GM23338 (cell line): ENCODE measurements at regions not wholly inside any gene's neighbourhood (a gene's known extent, or its start where the extent isn't known, plus 50 kb on each side); places are given as distances from the start of the nearest gene placed in this dataset.
"Not testable (repeated sequence)": the region's sequence is repeated elsewhere in the genome, so short reads cannot be mapped to it uniquely, and the experiment has no call there.

ENCODE experiments used
- ATAC-seq: fragments of 200-7000 bp; cut with Tn5 transposase; 3 replicates; pipeline ENCODE4 v1.9.1; 2020
- DNase-seq: peaks from one replicate; pipeline ENCODE4 v3.0.0-alpha.2; 2015; ENCODE audit warnings: low spot score
- H2AFZ ChIP-seq: fragments of 200-600 bp; sonication (generic); 2 replicates; pipeline ENCODE4 v1.8.0; 2016; ENCODE audit warnings: antibody characterized with exemption, mild to moderate bottlenecking, moderate library complexity
- H3F3A ChIP-seq: fragments of 200-600 bp; sonication (generic); replicated peaks from 2 replicates; pipeline ENCODE4 v1.8.0; 2017; ENCODE audit warnings: antibody characterized with exemption, mixed run types, low read depth
- H3K27ac ChIP-seq: fragments of 200-600 bp; sonication (generic); 2 replicates; pipeline ENCODE4 v1.6.1; 2016; ENCODE audit warnings: low read depth
- H3K27me3 ChIP-seq: fragments of 200-600 bp; sonication (generic); 2 replicates; pipeline ENCODE4 v1.8.0; 2016; ENCODE audit warnings: mild to moderate bottlenecking, mixed run types, moderate library complexity; ENCODE audit not compliant: insufficient read depth
- H3K36me3 ChIP-seq: fragments of 200-600 bp; sonication (generic); 2 replicates; pipeline ENCODE4 v1.8.0; 2016; ENCODE audit warnings: mild to moderate bottlenecking; ENCODE audit not compliant: insufficient read depth
- H3K4me1 ChIP-seq: fragments of 200-600 bp; sonication (generic); 2 replicates; pipeline ENCODE4 v1.8.0; 2016; ENCODE audit warnings: mild to moderate bottlenecking, moderate library complexity; ENCODE audit not compliant: insufficient read depth
- H3K4me2 ChIP-seq: fragments of 200-600 bp; sonication (generic); 2 replicates; pipeline ENCODE4 v1.7.1; 2017; ENCODE audit warnings: mixed run types
- H3K4me3 ChIP-seq: fragments of 200-600 bp; sonication (generic); 2 replicates; pipeline ENCODE4 v1.6.1; 2016; ENCODE audit warnings: mixed run types
- H3K79me2 ChIP-seq: fragments of 200-600 bp; sonication (generic); replicated peaks from 2 replicates; pipeline ENCODE4 v1.8.0; 2017; ENCODE audit warnings: mild to moderate bottlenecking; ENCODE audit not compliant: insufficient read depth
- H3K9me2 ChIP-seq: fragments of 200-600 bp; sonication (generic); 2 replicates; pipeline ENCODE4 v1.8.0; 2017; ENCODE audit not compliant: insufficient read depth
- H4K20me1 ChIP-seq: fragments of 200-600 bp; sonication (generic); replicated peaks from 2 replicates; pipeline ENCODE4 v1.8.0; 2017; ENCODE audit warnings: mild to moderate bottlenecking; ENCODE audit not compliant: insufficient read depth
- H3K27ac Mint-ChIP-seq: 2 replicates; pipeline ENCODE4 v1.8.0; 2020; ENCODE audit warnings: inconsistent platforms, mild to moderate bottlenecking, moderate library complexity, mixed read lengths
- H3K27me3 Mint-ChIP-seq: 3 replicates; pipeline ENCODE4 v1.8.0; 2022; ENCODE audit warnings: low read depth, mild to moderate bottlenecking, moderate library complexity, mixed read lengths, inconsistent platforms; ENCODE audit not compliant: insufficient read depth, poor library complexity
- H3K36me3 Mint-ChIP-seq: 3 replicates; pipeline ENCODE4 v1.8.0; 2021; ENCODE audit warnings: low read depth, mild to moderate bottlenecking, inconsistent platforms, moderate library complexity, mixed read lengths
- H3K4me1 Mint-ChIP-seq: 3 replicates; pipeline ENCODE4 v1.8.0; 2020; ENCODE audit warnings: mild to moderate bottlenecking, inconsistent platforms, mixed read lengths
- H3K4me3 Mint-ChIP-seq: 3 replicates; pipeline ENCODE4 v1.8.0; 2021; ENCODE audit warnings: moderate library complexity, mild to moderate bottlenecking, inconsistent platforms, mixed read lengths
- H3K9me3 Mint-ChIP-seq: 3 replicates; pipeline ENCODE4 v1.8.0; 2020; ENCODE audit warnings: moderate library complexity, mild to moderate bottlenecking, inconsistent platforms, mixed read lengths
- CREB1 ChIP-seq: fragments of 250-450 bp; sonication (Bioruptor Pico); IDR thresholded peaks from 2 replicates; pipeline ENCODE4 v1.5.0; 2020; ENCODE audit warnings: low read depth, mild to moderate bottlenecking, moderate library complexity
- STAT1 ChIP-seq: IDR thresholded peaks from one replicate; pipeline ENCODE4 v1.6.1; 2016; ENCODE audit warnings: antibody characterized with exemption; ENCODE audit not compliant: unreplicated experiment
- ZNF331 ChIP-seq: fragments of 250-450 bp; sonication (Bioruptor Pico); IDR thresholded peaks from 2 replicates; pipeline ENCODE4 v1.5.0; 2020; ENCODE audit warnings: low read depth, mild to moderate bottlenecking, moderate library complexity
- TF ChIP-seq, protein P1 (sequence below): IDR thresholded peaks from one replicate; pipeline ENCODE4 v1.6.1; 2018; ENCODE audit warnings: antibody characterized with exemption; ENCODE audit not compliant: unreplicated experiment

DNA sequence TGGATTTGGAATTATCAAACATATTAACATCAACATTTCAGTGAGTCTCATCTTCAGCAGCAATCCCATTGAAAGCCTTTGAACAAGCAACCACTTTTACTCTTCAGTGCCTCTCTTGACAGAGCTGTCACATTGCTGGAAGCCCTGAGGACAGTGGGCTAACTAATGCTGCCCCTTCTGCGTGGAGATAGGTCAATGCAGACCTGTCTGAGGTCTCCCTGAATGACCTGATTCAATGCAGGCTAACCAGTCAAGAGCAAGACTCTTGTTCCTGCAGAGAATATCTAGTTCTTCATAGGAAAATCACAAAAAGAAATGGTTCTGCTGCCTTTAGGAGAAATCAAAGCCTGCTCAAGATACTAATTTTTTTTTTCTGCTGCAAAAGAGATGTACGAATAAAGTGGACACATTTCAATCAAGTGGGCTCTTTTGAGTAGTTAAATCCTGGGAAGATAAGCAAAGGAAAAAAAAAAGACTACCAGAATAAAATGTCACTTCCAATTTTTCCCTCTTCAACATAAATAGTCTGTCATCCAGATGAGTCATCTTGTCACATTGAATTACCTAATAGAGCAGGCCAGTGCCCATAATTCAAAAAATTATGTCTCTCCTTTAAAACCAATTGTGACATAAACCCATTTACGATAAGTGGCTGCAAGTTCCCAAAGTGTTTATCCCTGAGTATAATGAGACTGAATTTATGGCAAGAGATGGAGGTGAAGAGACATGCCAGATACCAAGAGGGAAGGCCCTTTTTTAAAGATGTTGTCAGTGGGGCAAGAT is 1269.0 kb upstream of the DDX18 start:
- H3K36me3 Mint-ChIP-seq, result peaks cover 5% of the 10 kb centered on the region; the same call in 2 of the 3 replicates
- ATAC-seq (no peak), DNase-seq (no peak)
- TF ChIP-seq ZNF331 (CRISPR knock-in tag), result no peak
- H3K9me2 ChIP-seq, result no peaks in the 10 kb centered on the region
- no peaks in the 10 kb centered on the region for H3K27me3 Mint-ChIP-seq
- no peaks in the 10 kb centered on the region for H3F3A ChIP-seq
- no peak overlapping the region for H3K4me3 Mint-ChIP-seq
- no peaks in the 10 kb centered on the region for H3K27me3 ChIP-seq
- H3K9me3 Mint-ChIP-seq, result peaks cover 22% of the 10 kb centered on the region
- H3K79me2 ChIP-seq, result no peaks in the 10 kb centered on the region
- no peaks in the 10 kb centered on the region for H3K36me3 ChIP-seq
- H3K4me1 ChIP-seq, result no peaks in the 10 kb centered on the region
- no peak overlapping the region for H3K4me3 ChIP-seq
- no peaks in the 10 kb centered on the region for H4K20me1 ChIP-seq
- H3K4me1 Mint-ChIP-seq, result no peaks in the 10 kb centered on the region
- no peak overlapping the region for H2AFZ ChIP-seq
- H3K4me2 ChIP-seq, result no peak overlapping the region
- H3K27ac Mint-ChIP-seq, result no peak overlapping the region
- no peak overlapping the region for H3K27ac ChIP-seq

DNA sequence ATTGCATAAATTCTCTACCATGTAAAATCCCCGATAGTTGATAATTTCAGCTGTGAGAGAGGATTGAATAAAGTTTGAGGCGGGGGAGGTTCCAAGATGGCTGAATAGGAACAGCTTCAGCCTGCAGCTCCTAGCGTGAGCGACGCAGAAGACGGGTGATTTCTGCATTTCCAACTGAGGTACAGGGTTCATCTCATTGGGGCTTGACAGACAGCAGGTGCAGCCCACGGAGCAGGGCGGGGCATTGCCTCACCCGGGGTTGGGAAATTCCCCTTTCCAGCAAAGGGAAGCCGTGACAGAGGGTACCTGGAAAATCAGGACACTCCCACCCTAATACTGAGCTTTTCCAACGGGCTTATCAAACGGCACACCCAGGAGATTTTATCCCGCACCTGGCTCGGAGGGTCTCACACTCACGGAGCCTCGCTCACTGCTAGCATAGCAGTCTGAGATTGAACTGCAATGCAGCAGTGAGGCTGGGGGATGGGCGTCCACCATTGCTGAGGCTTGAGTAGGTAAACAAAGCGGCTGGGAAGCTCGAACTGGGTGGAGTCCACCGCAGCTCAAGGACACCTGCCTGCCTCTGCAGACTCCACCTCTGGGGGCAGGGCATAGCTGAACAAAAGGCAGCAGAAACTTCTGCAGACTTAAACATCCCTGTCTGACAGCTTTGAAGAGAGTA is 1261.6 kb upstream of the DDX18 start:
- H3K4me3 ChIP-seq, H3K27me3 ChIP-seq, H4K20me1 ChIP-seq, H3K27ac ChIP-seq, H3K79me2 ChIP-seq, H3K4me1 ChIP-seq, H2AFZ ChIP-seq, H3K27ac Mint-ChIP-seq, H3K4me1 Mint-ChIP-seq, H3F3A ChIP-seq, H3K36me3 Mint-ChIP-seq, H3K9me2 ChIP-seq, H3K4me3 Mint-ChIP-seq, H3K27me3 Mint-ChIP-seq, H3K4me2 ChIP-seq, H3K36me3 ChIP-seq, ATAC-seq: not testable (repeated sequence)
- peaks cover 12% of the 10 kb centered on the region; the same call in 2 of the 3 replicates for H3K9me3 Mint-ChIP-seq
- DNase-seq, result peak; percentile 4

DNA sequence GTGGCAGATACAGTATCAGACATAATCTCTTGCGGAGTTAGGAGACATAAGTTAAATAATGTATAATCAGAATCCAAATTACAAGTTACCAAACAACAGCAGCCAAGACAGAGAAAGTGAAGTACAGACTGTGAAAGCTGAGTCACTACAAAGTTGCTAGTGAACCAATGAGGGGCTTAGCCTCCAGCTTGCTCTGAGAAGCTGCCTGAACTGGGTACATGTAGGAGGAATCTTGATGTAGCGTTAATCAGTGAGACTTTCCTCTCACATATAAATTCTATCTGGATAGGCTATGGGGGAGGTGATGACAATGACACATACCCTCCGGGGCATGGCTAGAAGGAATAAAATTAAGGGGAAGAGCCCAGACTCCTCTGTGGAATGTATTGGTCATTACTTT is 1234.3 kb upstream of the DDX18 start:
- no peak overlapping the region for H3K4me3 Mint-ChIP-seq
- no peak overlapping the region for H3K27ac ChIP-seq
- H3K36me3 Mint-ChIP-seq, result no peaks in the 10 kb centered on the region

More for the DNA sequence above, 1234.3 kb upstream of the DDX18 start:
- Histone ChIP-seq H3K79me2 (no peaks in the 10 kb centered on the region), H3K27me3 (no peaks in the 10 kb centered on the region), H3K4me1 (no peaks in the 10 kb centered on the region), H3K4me2 (no peak overlapping the region), H3K4me3 (no peak overlapping the region), H3K9me2 (no peaks in the 10 kb centered on the region), H2AFZ (no peak overlapping the region), H4K20me1 (no peaks in the 10 kb centered on the region), H3F3A (no peaks in the 10 kb centered on the region), H3K36me3 (no peaks in the 10 kb centered on the region)
- Mint-ChIP-seq H3K4me1 (no peaks in the 10 kb centered on the region), H3K9me3 (peaks cover 3% of the 10 kb centered on the region; the same call in 1 of the 3 replicates), H3K27me3 (no peaks in the 10 kb centered on the region), H3K27ac (no peak overlapping the region)
- no peak for ATAC-seq
- no peak for DNase-seq
- TF ChIP-seq STAT1 (no peak), ZNF331 (CRISPR knock-in tag) (no peak), CREB1 (CRISPR knock-in tag) (no peak)
- TF ChIP-seq, protein P1, sequence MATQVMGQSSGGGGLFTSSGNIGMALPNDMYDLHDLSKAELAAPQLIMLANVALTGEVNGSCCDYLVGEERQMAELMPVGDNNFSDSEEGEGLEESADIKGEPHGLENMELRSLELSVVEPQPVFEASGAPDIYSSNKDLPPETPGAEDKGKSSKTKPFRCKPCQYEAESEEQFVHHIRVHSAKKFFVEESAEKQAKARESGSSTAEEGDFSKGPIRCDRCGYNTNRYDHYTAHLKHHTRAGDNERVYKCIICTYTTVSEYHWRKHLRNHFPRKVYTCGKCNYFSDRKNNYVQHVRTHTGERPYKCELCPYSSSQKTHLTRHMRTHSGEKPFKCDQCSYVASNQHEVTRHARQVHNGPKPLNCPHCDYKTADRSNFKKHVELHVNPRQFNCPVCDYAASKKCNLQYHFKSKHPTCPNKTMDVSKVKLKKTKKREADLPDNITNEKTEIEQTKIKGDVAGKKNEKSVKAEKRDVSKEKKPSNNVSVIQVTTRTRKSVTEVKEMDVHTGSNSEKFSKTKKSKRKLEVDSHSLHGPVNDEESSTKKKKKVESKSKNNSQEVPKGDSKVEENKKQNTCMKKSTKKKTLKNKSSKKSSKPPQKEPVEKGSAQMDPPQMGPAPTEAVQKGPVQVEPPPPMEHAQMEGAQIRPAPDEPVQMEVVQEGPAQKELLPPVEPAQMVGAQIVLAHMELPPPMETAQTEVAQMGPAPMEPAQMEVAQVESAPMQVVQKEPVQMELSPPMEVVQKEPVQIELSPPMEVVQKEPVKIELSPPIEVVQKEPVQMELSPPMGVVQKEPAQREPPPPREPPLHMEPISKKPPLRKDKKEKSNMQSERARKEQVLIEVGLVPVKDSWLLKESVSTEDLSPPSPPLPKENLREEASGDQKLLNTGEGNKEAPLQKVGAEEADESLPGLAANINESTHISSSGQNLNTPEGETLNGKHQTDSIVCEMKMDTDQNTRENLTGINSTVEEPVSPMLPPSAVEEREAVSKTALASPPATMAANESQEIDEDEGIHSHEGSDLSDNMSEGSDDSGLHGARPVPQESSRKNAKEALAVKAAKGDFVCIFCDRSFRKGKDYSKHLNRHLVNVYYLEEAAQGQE, result no peak
